HUES48 (cell line): ENCODE measurements at regions not wholly inside any gene's neighbourhood (a gene's known extent, or its start where the extent isn't known, plus 50 kb on each side); places are given as distances from the start of the nearest gene placed in this dataset.
"Not testable (repeated sequence)": the region's sequence is repeated elsewhere in the genome, so short reads cannot be mapped to it uniquely, and the experiment has no call there.

Source experiments
- H3K27ac ChIP-seq: one replicate; pipeline ENCODE4 v1.7.0; 2013; ENCODE audit warnings: low read depth, low read length, inconsistent platforms
- H3K27me3 ChIP-seq: 2 replicates; pipeline ENCODE4 v1.6.1; 2013; ENCODE audit warnings: mild to moderate bottlenecking, low read length; ENCODE audit not compliant: control insufficient read depth, insufficient read depth
- H3K36me3 ChIP-seq: 2 replicates; pipeline ENCODE4 v1.6.1; 2013; ENCODE audit warnings: low read length; ENCODE audit not compliant: control insufficient read depth, insufficient read depth
- H3K4me1 ChIP-seq: 2 replicates; pipeline ENCODE4 v1.6.1; 2013; ENCODE audit warnings: mild to moderate bottlenecking, low read length; ENCODE audit not compliant: control insufficient read depth, insufficient read depth
- H3K4me3 ChIP-seq: 2 replicates; pipeline ENCODE4 v1.5.1; 2013; ENCODE audit warnings: mild to moderate bottlenecking, low read depth, low read length
- H3K9ac ChIP-seq: 2 replicates; pipeline ENCODE4 v1.6.1; 2013; ENCODE audit warnings: mild to moderate bottlenecking, low read depth, low read length, moderate library complexity
- H3K9me3 ChIP-seq: 2 replicates; pipeline ENCODE4 v1.6.1; 2013; ENCODE audit warnings: low read length; ENCODE audit not compliant: control insufficient read depth, insufficient read depth

DNA sequence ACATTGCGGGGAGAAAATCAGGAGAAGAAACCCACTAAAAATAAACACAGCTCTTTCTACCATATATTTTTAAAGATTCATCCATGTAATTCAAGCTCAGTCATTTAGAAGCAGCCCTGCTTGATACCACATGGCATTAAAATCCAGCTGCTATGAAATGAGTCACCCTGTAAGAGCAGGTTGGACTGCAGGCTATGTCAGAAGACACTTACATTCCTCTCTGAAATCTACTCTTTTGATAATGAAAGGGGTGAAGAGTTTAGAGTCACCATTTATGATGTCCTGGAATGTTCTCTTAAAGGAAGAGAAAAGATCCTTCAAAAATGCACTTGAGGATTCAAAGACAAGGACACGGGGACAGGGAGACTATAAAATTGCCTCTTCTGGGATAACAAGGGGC is 100.6 kb upstream of the APCDD1 start:
- Histone ChIP-seq H3K9ac (no peak overlapping the region), H3K9me3 (no peaks in the 10 kb centered on the region), H3K4me1 (0 out of 2 replicates have a peak, but pooled peaks cover 2% of the 10 kb centered on the region), H3K27me3 (no peaks in the 10 kb centered on the region), H3K36me3 (no peaks in the 10 kb centered on the region), H3K4me3 (no peak overlapping the region), H3K27ac (no peak overlapping the region)

- Histone ChIP-seq H3K4me1 (0 out of 2 replicates have a peak, but pooled peaks cover 2% of the 10 kb centered on the region), H3K9ac (no peak overlapping the region), H3K27ac (no peak overlapping the region), H3K36me3 (no peaks in the 10 kb centered on the region), H3K4me3 (no peak overlapping the region), H3K27me3 (no peaks in the 10 kb centered on the region), H3K9me3 (no peaks in the 10 kb centered on the region)
Measured at GRCh38 chr18:10354241-10354811, 100.1 kb upstream of the APCDD1 start.

DNA sequence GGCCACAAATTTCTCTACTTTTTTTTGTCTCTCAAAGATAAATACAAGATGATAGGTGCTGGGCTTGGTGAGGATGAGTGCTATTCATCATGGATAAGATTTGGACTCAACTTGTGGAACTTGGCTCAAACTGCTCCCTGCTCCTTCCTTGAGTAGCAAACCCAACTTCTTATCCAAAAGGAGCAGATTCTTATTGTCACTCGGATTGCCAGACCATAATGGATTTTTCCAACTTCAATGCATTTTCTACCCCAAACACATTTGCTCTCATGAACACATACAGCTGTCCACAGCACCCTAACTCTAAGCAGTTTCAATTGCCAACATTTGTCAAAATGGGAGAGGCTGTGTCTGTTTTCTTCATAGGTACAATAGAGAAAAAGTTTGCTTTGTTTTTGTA is 99.5 kb upstream of the APCDD1 start:
- 0 out of 2 replicates have a peak, but pooled peaks cover 2% of the 10 kb centered on the region for H3K4me1 ChIP-seq
- H3K36me3 ChIP-seq = no peaks in the 10 kb centered on the region
- H3K27me3 ChIP-seq = no peaks in the 10 kb centered on the region
- no peak overlapping the region for H3K4me3 ChIP-seq
- no peak overlapping the region for H3K27ac ChIP-seq
- no peak overlapping the region for H3K9ac ChIP-seq
- no peaks in the 10 kb centered on the region for H3K9me3 ChIP-seq

GRCh38 chr18:10356999-10357398 is 97.4 kb upstream of the APCDD1 start:
- not testable (repeated sequence) for H3K9ac ChIP-seq, H3K4me3 ChIP-seq, H3K4me1 ChIP-seq, H3K9me3 ChIP-seq, H3K27ac ChIP-seq, H3K27me3 ChIP-seq, H3K36me3 ChIP-seq

- Histone ChIP-seq H3K9ac (no peak overlapping the region), H3K4me3 (no peak overlapping the region), H3K36me3 (no peaks in the 10 kb centered on the region), H3K27ac (no peak overlapping the region), H3K4me1 (no peaks in the 10 kb centered on the region), H3K9me3 (peaks cover 4% of the 10 kb centered on the region; the same call in 1 of the 2 replicates), H3K27me3 (no peaks in the 10 kb centered on the region)
Measured at GRCh38 chr18:10361660-10362059, 92.8 kb upstream of the APCDD1 start.

GRCh38 chr18:10365021-10365500 is 89.4 kb upstream of the APCDD1 start:
- Histone ChIP-seq H3K4me3 (no peak overlapping the region), H3K4me1 (no peaks in the 10 kb centered on the region), H3K27ac (no peak overlapping the region), H3K9ac (no peak overlapping the region), H3K9me3 (peaks cover 4% of the 10 kb centered on the region; the same call in 1 of the 2 replicates), H3K36me3 (no peaks in the 10 kb centered on the region), H3K27me3 (no peaks in the 10 kb centered on the region)

DNA sequence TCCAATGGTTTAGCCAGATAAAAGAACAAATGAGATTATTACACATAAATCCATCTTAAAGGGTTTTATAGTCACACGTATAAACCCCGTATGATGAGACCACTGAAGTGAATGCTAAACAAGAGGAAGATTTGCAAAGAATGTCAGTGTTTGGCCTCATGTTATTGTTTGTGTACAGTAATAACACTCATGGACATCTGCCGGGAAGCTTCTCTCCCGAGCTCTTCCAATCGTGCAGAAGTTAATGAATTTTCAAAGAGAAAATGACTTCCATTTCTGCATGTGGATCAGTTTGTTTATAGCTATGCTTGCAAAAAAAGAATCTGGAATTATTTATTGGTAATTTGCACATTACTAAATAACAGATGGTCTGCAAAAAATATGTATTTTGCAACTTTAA is 88.5 kb upstream of the APCDD1 start:
- H3K36me3 ChIP-seq = no peaks in the 10 kb centered on the region
- H3K9me3 ChIP-seq = peaks cover 4% of the 10 kb centered on the region; the same call in 1 of the 2 replicates
- no peaks in the 10 kb centered on the region for H3K27me3 ChIP-seq
- H3K9ac ChIP-seq = no peak overlapping the region
- H3K27ac ChIP-seq = no peak overlapping the region
- no peak overlapping the region for H3K4me3 ChIP-seq
- H3K4me1 ChIP-seq = no peaks in the 10 kb centered on the region

- H3K9ac ChIP-seq = no peak overlapping the region
- no peaks in the 10 kb centered on the region for H3K27me3 ChIP-seq
- no peaks in the 10 kb centered on the region; the same call in 1 of the 2 replicates for H3K4me1 ChIP-seq
- H3K4me3 ChIP-seq = no peak overlapping the region
- H3K9me3 ChIP-seq = peaks cover 4% of the 10 kb centered on the region; the same call in 1 of the 2 replicates
- no peaks in the 10 kb centered on the region for H3K36me3 ChIP-seq
- no peak overlapping the region for H3K27ac ChIP-seq
Measured at GRCh38 chr18:10367836-10368235, 86.6 kb upstream of the APCDD1 start.

DNA sequence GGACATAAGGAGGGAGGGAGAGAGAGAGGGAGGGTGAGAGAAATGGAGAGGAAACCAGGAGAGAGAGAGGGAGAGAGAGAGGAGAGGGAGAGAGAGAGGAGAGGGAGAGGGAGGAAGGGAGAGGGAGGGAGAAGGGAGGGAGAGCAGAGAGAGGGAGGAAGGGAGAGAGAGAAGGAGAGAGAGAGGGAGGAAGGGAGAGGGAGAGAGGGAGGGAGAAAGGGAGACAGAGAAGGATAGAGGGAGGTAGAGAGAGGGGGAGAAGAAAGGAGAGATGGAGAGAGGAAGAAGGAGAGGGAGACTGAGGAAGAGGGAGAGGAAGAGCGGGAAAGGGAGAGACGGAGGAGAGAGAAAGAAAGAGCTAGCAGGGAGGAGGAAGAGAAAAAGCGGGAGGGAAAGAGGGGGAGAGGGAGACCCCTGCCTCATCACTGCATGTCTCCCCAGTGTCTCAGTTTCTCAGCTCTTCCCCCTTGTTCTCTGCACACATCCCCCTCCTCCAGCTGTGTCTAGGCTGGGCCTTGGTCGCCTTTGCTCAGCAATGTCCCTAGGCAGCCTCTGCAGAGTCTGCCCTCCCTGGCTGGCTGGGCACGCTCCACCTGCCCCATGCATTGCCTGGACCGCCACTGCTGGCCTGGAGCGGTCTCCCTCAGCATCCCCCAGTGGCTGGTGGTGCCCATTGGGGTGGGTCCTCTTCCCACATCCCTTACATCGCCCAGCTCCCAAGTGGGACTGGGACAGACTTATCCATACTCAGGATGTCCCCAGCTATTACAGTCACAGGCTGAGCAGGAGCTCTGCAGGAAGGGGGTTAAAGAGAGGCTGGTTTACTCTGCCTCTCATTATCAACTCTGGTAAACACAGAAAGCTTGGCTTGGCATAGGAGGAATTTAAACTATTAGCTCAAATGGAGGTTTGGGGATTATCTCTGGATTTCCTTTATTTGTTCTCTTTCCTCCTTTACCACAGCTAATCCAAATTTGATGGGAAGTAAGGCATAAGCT is 85.7 kb upstream of the APCDD1 start:
- Histone ChIP-seq H3K4me1 (no peaks in the 10 kb centered on the region; the same call in 1 of the 2 replicates), H3K9ac (no peak overlapping the region), H3K27ac (no peak overlapping the region), H3K9me3 (peaks cover 4% of the 10 kb centered on the region; the same call in 1 of the 2 replicates), H3K36me3 (no peaks in the 10 kb centered on the region), H3K4me3 (no peak overlapping the region), H3K27me3 (no peaks in the 10 kb centered on the region)

DNA sequence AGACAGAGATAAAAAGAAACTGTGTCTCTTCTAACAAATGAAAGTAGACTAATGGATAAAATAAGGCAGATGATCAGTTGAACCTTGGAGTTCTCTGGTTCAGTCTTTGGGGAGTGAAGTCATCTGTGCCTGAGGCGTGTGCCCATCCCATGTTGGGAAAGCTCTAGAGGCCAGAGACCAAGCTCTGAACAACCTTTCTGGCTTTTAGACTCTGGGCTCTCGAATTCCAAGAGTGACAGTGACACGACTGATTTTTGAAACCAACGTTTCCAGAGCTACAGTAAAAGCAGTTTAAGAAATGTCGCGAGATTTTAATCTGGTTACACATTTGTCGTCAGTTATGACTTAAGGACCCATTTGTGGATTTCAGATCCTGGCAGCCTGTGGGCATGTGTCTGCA is 83.7 kb upstream of the APCDD1 start:
- Histone ChIP-seq H3K4me1 (no peaks in the 10 kb centered on the region; the same call in 1 of the 2 replicates), H3K4me3 (no peak overlapping the region), H3K27me3 (no peaks in the 10 kb centered on the region), H3K9me3 (no peaks in the 10 kb centered on the region), H3K9ac (no peak overlapping the region), H3K36me3 (no peaks in the 10 kb centered on the region), H3K27ac (no peak overlapping the region)

DNA sequence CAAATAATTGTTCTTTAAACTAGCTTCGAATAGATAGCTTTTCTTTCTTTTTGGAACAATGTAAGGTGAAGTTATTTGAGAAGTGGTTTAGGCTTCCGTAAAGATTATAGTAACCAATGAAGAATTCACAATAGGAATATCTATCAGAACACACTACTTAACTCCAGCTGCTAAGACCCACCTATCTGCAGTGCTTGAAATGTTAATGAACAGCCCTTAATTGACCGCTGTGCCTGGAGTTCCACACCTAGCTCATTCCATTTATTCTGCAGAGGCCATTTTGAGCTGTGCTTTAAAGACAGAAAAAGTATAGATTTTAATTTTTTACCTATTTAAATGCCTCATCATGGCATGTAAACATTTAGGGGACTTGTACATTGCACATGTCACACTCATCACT is 83.3 kb upstream of the APCDD1 start:
- Histone ChIP-seq H3K9ac (no peak overlapping the region), H3K27ac (no peak overlapping the region), H3K27me3 (no peaks in the 10 kb centered on the region), H3K4me3 (no peak overlapping the region), H3K4me1 (no peaks in the 10 kb centered on the region; the same call in 1 of the 2 replicates), H3K9me3 (no peaks in the 10 kb centered on the region), H3K36me3 (no peaks in the 10 kb centered on the region)
